Loucy (cell line): ENCODE measurements at regions not wholly inside any gene's neighbourhood (a gene's known extent, or its start where the extent isn't known, plus 50 kb on each side); places are given as distances from the start of the nearest gene placed in this dataset.

ENCODE experiments used
- CTCF ChIP-seq: fragments of 200-600 bp; sonication (generic); conservative IDR thresholded peaks from 2 replicates; pipeline ENCODE4 v1.5.1; 2014; ENCODE audit warnings: mild to moderate bottlenecking, antibody characterized with exemption, low read length
- EZH2phosphoT487 ChIP-seq: fragments of 200-600 bp; IDR thresholded peaks from 2 replicates; pipeline ENCODE4 v1.6.1; 2018; ENCODE audit warnings: antibody characterized with exemption, mild to moderate bottlenecking, moderate library complexity, borderline replicate concordance

DNA sequence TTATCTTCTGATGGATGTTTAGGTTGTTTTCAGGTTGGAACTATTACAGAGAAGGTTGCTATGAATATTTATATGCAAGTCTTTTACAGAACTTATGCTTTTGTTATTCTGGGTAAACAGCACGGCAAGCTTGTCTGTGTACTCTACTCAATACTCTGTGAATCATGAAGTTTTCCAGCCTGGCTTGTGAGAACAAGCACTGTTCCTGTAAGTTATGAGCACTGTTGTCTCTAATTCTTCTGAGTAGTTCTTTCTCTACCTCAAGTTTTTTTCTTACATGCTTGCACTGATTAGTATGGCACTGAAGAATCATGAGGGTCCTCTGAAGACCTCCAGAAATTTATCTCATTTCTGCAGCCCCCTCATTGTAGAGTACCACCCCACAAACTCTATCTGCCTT lies 496.9 kb downstream of the KCTD12 start:
- TF ChIP-seq CTCF (no peak), EZH2phosphoT487 (no peak)
